Bronchial epithelial cell (primary cell): ENCODE measurements at regions not wholly inside any gene's neighbourhood (a gene's known extent, or its start where the extent isn't known, plus 50 kb on each side); places are given as distances from the start of the nearest gene placed in this dataset.

Experiments
- DNase-seq: peaks from one replicate; pipeline ENCODE4 v3.0.0-alpha.2; 2010; ENCODE audit warnings: low read depth
- FAIRE-seq: peaks from 2 replicates; lab custom pipeline; 2011; peaks lifted over from hg19 to GRCh38; lab: Jason Lieb, UNC
- H3K27me3 ChIP-seq: 2 replicates; pipeline ENCODE4 v1.5.1; 2011; ENCODE audit warnings: low read length; ENCODE audit not compliant: control insufficient read depth, insufficient read depth
- H3K36me3 ChIP-seq: 2 replicates; pipeline ENCODE4 v1.5.1; 2011; ENCODE audit warnings: low read length; ENCODE audit not compliant: control insufficient read depth, insufficient read depth
- H3K4me3 ChIP-seq: 2 replicates; pipeline ENCODE4 v1.5.1; 2011; ENCODE audit warnings: mild to moderate bottlenecking, low read depth, low read length, control low read depth
- TF ChIP-seq, protein P1 (sequence below): IDR thresholded peaks from 2 replicates; pipeline ENCODE4 v1.5.1; 2011; ENCODE audit warnings: mild to moderate bottlenecking, moderate library complexity, low read length, control low read depth, inconsistent platforms; ENCODE audit not compliant: insufficient read depth, severe bottlenecking

DNA sequence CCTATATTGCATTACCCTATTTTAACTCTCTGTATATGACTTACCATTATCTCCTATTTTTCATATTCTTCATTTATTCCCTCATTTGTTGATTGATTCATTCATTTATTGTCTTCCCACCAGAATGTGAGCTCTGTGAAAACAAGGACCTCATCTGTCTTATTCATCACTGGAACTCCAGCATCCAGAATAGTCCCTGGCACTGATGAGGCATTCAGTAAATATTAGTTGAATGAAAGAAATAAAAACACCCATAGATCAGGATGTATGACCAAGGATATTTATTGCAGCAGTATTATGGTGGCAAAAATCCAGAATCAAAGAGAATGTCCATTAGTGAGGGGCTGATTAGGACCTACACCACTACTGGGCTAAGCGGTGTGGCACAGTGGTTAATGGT lies 164.9 kb downstream of the SPRY1 start:
- Histone ChIP-seq H3K27me3 (no peaks in the 10 kb centered on the region), H3K4me3 (no peak overlapping the region), H3K36me3 (no peaks in the 10 kb centered on the region)
- no peak for DNase-seq
- TF ChIP-seq, protein P1, sequence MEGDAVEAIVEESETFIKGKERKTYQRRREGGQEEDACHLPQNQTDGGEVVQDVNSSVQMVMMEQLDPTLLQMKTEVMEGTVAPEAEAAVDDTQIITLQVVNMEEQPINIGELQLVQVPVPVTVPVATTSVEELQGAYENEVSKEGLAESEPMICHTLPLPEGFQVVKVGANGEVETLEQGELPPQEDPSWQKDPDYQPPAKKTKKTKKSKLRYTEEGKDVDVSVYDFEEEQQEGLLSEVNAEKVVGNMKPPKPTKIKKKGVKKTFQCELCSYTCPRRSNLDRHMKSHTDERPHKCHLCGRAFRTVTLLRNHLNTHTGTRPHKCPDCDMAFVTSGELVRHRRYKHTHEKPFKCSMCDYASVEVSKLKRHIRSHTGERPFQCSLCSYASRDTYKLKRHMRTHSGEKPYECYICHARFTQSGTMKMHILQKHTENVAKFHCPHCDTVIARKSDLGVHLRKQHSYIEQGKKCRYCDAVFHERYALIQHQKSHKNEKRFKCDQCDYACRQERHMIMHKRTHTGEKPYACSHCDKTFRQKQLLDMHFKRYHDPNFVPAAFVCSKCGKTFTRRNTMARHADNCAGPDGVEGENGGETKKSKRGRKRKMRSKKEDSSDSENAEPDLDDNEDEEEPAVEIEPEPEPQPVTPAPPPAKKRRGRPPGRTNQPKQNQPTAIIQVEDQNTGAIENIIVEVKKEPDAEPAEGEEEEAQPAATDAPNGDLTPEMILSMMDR = no peak
- FAIRE-seq = no peak

DNA sequence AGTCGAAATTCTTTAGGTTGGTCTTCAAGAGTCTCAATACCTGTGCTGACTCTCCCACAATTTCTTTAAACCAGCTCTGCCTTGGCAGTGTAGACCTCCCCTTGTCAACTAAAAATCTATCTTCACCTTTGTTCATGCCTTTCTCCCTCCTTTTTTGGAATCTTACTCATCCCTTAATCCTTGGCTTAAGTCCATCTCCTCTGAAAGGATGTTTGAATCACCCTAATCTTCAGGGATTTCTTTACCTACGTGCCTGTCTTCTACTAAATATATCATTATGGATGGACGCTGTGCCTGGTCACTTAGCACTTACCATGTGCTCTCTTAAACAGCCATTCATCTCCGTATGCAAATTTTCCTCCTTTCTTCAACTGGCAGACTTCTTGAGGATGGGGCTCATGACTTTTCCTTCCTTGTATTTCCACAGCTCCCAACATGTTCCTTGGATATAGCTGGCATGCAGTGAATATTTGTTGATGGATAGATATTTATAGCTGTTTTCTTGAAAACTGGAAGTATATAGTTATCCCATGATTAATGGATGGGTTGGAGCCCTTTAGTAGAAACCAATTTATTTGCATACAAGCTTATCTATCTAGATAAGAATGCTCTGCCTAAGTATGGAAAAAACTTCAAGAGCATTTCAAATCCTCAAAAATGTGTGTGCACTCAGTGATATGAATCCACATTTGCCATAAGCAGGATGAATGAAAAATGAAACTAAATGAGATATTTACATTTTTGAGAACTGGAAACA lies 166.6 kb downstream of the SPRY1 start:
- DNase-seq (peak; percentile 75), FAIRE-seq (no peak)
- TF ChIP-seq, protein P1 = no peak
- Histone ChIP-seq H3K27me3 (no peaks in the 10 kb centered on the region), H3K4me3 (no peak overlapping the region), H3K36me3 (no peaks in the 10 kb centered on the region)

DNA sequence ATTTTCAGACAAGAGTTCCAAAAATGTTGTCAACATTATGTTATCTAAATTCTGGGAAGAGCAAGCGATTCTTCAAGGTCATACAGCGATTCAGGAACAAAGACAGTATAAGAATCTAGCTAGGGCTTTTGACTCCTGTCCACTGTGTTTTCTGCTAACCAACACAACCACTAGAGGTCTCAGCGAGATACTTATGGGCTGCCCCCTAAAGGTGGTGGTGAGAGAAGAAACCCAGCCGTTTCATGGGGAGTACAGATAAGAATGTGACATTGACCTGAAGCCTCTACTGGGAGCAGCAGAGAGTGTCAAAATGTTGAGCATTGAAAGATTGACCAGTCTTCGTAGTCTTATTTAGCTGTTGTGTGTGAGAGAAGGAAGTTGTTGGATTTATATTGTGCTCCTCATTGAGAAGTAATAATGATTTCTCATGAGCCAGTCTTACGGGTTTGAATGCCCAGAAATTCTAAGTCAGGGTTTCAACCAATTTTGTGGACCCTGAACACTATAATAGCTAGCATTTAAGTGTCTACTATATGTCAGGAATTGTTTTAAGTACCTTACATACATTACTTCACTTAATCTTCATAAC lies 168.3 kb downstream of the SPRY1 start:
- TF ChIP-seq, protein P1 = peak; percentile 94
- no peak overlapping the region for H3K4me3 ChIP-seq
- FAIRE-seq = no peak
- no peaks in the 10 kb centered on the region for H3K36me3 ChIP-seq
- H3K27me3 ChIP-seq = no peaks in the 10 kb centered on the region
- peak; percentile 74 for DNase-seq

DNA sequence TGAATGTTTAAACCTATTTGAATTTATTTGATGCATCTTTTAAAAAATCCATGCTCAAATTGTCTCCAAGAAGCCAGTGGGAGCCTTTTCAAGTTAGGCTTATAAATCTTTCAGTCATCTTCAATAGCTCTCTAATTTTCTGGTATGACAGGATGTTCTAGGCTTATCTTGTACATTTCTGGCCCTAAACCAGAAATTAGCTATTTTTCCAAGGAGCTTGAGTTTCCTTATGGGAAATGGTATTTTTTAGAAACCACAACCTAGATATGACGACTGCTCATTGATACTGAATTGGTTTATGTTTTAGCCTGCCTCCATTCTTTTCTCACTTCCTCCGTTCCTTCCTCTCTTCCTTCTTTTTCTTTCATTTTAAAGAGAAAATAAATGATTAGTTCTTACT lies 172.3 kb downstream of the SPRY1 start:
- Histone ChIP-seq H3K27me3 (no peaks in the 10 kb centered on the region), H3K36me3 (no peaks in the 10 kb centered on the region), H3K4me3 (no peak overlapping the region)
- DNase-seq (no peak), FAIRE-seq (no peak)
- TF ChIP-seq, protein P1 = no peak

DNA sequence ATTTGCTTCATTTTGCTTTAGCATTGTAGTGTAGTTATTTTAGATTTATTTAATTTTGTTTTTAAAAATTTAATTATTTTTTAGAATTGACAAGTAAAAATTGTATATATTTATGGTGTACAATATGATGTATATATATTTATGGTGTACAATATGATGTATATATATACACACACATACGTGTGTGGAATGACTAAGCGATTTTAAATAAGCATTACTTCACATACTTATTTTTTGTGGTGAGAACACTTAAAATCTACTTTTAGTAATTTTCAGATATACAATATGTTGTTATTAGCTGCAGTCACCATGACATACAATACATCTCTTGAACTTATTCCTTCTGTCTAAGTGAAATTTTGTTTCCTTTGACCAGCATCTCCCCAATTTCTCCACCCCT lies 172.9 kb downstream of the SPRY1 start:
- FAIRE-seq = no peak
- H3K4me3 ChIP-seq = no peak overlapping the region
- no peaks in the 10 kb centered on the region for H3K27me3 ChIP-seq
- TF ChIP-seq, protein P1 = no peak
- DNase-seq = no peak
- H3K36me3 ChIP-seq = no peaks in the 10 kb centered on the region
